PC-3 (cell line): ENCODE measurements at regions not wholly inside any gene's neighbourhood (a gene's known extent, or its start where the extent isn't known, plus 50 kb on each side); places are given as distances from the start of the nearest gene placed in this dataset.

Experiments
- EZH2 ChIP-seq: fragments of 300-600 bp; sonication (generic); IDR thresholded peaks from one replicate; pipeline ENCODE4 v1.6.1; 2017; ENCODE audit warnings: antibody characterized with exemption, mild to moderate bottlenecking, low read length; ENCODE audit not compliant: unreplicated experiment
- EZH2phosphoT487 ChIP-seq: fragments of 300-600 bp; sonication (generic); IDR thresholded peaks from 2 replicates; pipeline ENCODE4 v1.6.1; 2018; ENCODE audit warnings: mild to moderate bottlenecking, antibody characterized with exemption, low read length, borderline replicate concordance
- TF ChIP-seq, protein P1 (sequence below): fragments of 300-600 bp; sonication (generic); conservative IDR thresholded peaks from 2 replicates; pipeline ENCODE4 v1.5.1; 2017; ENCODE audit warnings: antibody characterized with exemption, low read depth, mild to moderate bottlenecking, low read length

DNA sequence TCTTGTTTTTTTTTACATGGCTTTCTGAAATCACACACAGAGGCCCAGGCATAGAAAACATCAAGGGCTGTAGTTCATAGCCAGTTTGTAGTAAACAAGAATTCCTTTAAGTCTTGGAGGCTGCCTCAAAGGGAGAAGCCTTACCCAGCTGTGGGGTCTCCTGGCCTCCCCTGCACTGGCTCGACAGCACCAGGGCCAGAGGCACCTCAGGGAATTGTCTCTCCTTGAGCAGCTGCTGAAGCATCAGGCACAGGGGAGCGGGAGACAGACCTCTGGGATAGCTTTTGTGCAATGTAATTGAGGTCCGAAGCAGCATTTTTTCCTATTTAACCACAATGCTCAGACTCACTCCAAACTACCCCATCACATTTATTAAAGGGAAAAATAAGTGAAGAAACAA lies 209.1 kb downstream of the HRH4 start:
- TF ChIP-seq, protein P1, sequence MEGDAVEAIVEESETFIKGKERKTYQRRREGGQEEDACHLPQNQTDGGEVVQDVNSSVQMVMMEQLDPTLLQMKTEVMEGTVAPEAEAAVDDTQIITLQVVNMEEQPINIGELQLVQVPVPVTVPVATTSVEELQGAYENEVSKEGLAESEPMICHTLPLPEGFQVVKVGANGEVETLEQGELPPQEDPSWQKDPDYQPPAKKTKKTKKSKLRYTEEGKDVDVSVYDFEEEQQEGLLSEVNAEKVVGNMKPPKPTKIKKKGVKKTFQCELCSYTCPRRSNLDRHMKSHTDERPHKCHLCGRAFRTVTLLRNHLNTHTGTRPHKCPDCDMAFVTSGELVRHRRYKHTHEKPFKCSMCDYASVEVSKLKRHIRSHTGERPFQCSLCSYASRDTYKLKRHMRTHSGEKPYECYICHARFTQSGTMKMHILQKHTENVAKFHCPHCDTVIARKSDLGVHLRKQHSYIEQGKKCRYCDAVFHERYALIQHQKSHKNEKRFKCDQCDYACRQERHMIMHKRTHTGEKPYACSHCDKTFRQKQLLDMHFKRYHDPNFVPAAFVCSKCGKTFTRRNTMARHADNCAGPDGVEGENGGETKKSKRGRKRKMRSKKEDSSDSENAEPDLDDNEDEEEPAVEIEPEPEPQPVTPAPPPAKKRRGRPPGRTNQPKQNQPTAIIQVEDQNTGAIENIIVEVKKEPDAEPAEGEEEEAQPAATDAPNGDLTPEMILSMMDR: no peak
- TF ChIP-seq EZH2 (no peak), EZH2phosphoT487 (no peak)
